ENCODE measurements at regions not wholly inside any gene's neighbourhood (a gene's known extent, or its start where the extent isn't known, plus 50 kb on each side); places are given as distances from the start of the nearest gene placed in this dataset.

DNA sequence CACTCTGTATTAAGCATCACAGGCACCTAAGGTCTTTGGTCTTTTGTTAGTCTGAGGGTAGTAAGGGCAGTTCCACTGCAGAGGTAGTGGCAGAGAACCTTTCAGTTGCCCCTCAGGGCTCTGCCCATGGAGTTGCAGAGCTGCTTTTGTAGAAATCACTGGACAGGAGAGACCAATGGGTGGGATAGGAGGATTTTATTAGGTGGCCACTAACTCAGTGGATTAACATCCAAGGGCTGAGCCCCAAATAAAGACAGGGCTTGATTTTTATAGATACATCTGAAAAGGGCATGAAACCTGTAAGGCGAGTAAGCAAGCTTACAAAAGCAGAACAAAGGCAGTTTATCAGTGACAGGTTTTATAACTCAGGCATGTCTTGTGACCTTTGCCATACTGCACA, 1035.4 kb downstream of the SH3BGRL start:
- ATAC-seq (replicated peaks; ENCODE audit: extremely low read depth, poor library complexity, severe bottlenecking): no peak
- Mint-ChIP-seq H3K4me3 (no peak overlapping the region), H3K36me3 (ENCODE audit: insufficient read depth) (no peaks in the 10 kb centered on the region), H3K9me3 (peaks cover 10% of the 10 kb centered on the region), H3K4me1 (no peaks in the 10 kb centered on the region), H3K27ac (ENCODE audit: low read depth) (no peak overlapping the region), H3K27me3 (no peaks in the 10 kb centered on the region)
- no peak for DNase-seq (ENCODE audit: low spot score in 2 of 2)

Measured in central memory CD8-positive, alpha-beta T cell (primary cell).